IMR-90 (cell line): ENCODE measurements at regions not wholly inside any gene's neighbourhood (a gene's known extent, or its start where the extent isn't known, plus 50 kb on each side); places are given as distances from the start of the nearest gene placed in this dataset.

ENCODE experiments used
- ATAC-seq: fragments of 200-7000 bp; cut with Tn5 transposase; 2 replicates; pipeline ENCODE4 v1.9.1; 2020; ENCODE audit warnings: low read depth, mild to moderate bottlenecking, moderate library complexity
- BruUV-seq: library from RNA; stranded (reverse); fragments of 400-500 nt; replicated peaks from 2 replicates; lab custom pipeline; 2021; lab: Mats Ljungman, UMichigan
- CTCF ChIA-PET: fragments of 300-600 bp; formaldehyde crosslinking; extraction: SDS; loops from one replicate; lab custom pipeline; 2021; ENCODE audit warnings: antibody characterized with exemption; lab: Yijun Ruan, JAX
- POLR2A ChIA-PET: fragments of 300-600 bp; sonication (Branson Sonifier 250); formaldehyde crosslinking; loops from one replicate; lab custom pipeline; 2022; ENCODE audit warnings: antibody characterized with exemption; ENCODE audit not compliant: unreplicated experiment; lab: Charles Lee
- DNase-seq: peaks from one replicate; pipeline ENCODE4 v3.0.0; 2013
- H2AFZ ChIP-seq: replicated peaks from 2 replicates; pipeline ENCODE3; 2013; ENCODE audit warnings: low read length, mild to moderate bottlenecking; ENCODE audit not compliant: poor library complexity
- H2AK5ac ChIP-seq: 2 replicates; pipeline ENCODE4 v1.6.1; 2013; ENCODE audit warnings: low read depth, low read length, inconsistent platforms
- H2AK9ac ChIP-seq: replicated peaks from 2 replicates; pipeline ENCODE3; 2013; ENCODE audit warnings: mild to moderate bottlenecking, low read depth, low read length, moderate library complexity; ENCODE audit not compliant: poor library complexity
- H2BK120ac ChIP-seq: 2 replicates; pipeline ENCODE4 v1.6.1; 2013; ENCODE audit warnings: low read depth, low read length, inconsistent platforms
- H2BK15ac ChIP-seq: 3 replicates; pipeline ENCODE4 v1.6.1; 2013; ENCODE audit warnings: low read depth, low read length, inconsistent platforms
- H2BK20ac ChIP-seq: 2 replicates; pipeline ENCODE4 v1.6.1; 2013; ENCODE audit warnings: low read depth, mild to moderate bottlenecking, inconsistent platforms, low read length, moderate library complexity
- H2BK5ac ChIP-seq: 2 replicates; pipeline ENCODE4 v1.6.1; 2013; ENCODE audit warnings: mild to moderate bottlenecking, low read depth, low read length, inconsistent platforms; ENCODE audit not compliant: poor library complexity, severe bottlenecking
- H3K14ac ChIP-seq: replicated peaks from 2 replicates; pipeline ENCODE4 v1.6.1; 2013; ENCODE audit warnings: low read depth, low read length, inconsistent platforms
- H3K18ac ChIP-seq: 2 replicates; pipeline ENCODE4 v1.6.1; 2013; ENCODE audit warnings: low read depth, low read length, control low read depth
- H3K23ac ChIP-seq: 2 replicates; pipeline ENCODE4 v1.6.1; 2013; ENCODE audit warnings: low read depth, low read length, inconsistent platforms
- H3K27ac ChIP-seq: 2 replicates; pipeline ENCODE4 v1.5.1; 2013; ENCODE audit warnings: mild to moderate bottlenecking, control low read depth, low read length; ENCODE audit not compliant: insufficient read depth
- H3K27me3 ChIP-seq: 2 replicates; pipeline ENCODE4 v1.6.1; 2013; ENCODE audit warnings: low read length; ENCODE audit not compliant: control insufficient read depth, insufficient read depth
- H3K36me3 ChIP-seq: 2 replicates; pipeline ENCODE4 v1.6.1; 2013; ENCODE audit warnings: low read length, mixed read lengths; ENCODE audit not compliant: control insufficient read depth, insufficient read depth
- H3K4ac ChIP-seq: 2 replicates; pipeline ENCODE4 v1.6.1; 2013; ENCODE audit warnings: low read depth, low read length, inconsistent platforms
- H3K4me1 ChIP-seq: 2 replicates; pipeline ENCODE4 v1.6.1; 2013; ENCODE audit warnings: low read length, mixed read lengths; ENCODE audit not compliant: control insufficient read depth, insufficient read depth
- H3K4me2 ChIP-seq: 2 replicates; pipeline ENCODE4 v1.6.1; 2013; ENCODE audit warnings: low read depth, mild to moderate bottlenecking, control low read depth, low read length, moderate library complexity
- H3K4me3 ChIP-seq: 2 replicates; pipeline ENCODE4 v1.5.1; 2013; ENCODE audit warnings: low read depth, mild to moderate bottlenecking, control low read depth, low read length, moderate library complexity; ENCODE audit not compliant: insufficient read depth
- H3K56ac ChIP-seq: 2 replicates; pipeline ENCODE4 v1.6.1; 2013; ENCODE audit warnings: low read length, inconsistent platforms; ENCODE audit not compliant: insufficient read depth; ENCODE audit errors: extremely low read depth
- H3K79me1 ChIP-seq, 2 experiments: 2 replicates each; pipeline ENCODE4 v1.6.1; 2013; ENCODE audit warnings: low read length in 2 of 2, inconsistent platforms in 1 of 2, low read depth in 1 of 2
- H3K9ac ChIP-seq: 2 replicates; pipeline ENCODE4 v1.6.1; 2013; ENCODE audit warnings: low read depth, low read length, control low read depth
- H3K9me1 ChIP-seq: 2 replicates; pipeline ENCODE4 v1.6.1; 2013; ENCODE audit warnings: low read length, inconsistent platforms; ENCODE audit not compliant: insufficient read depth
- H3K9me3 ChIP-seq: 2 replicates; pipeline ENCODE4 v1.6.1; 2013; ENCODE audit warnings: low read length; ENCODE audit not compliant: control insufficient read depth, insufficient read depth
- H4K20me1 ChIP-seq: 2 replicates; pipeline ENCODE4 v1.6.1; 2013; ENCODE audit warnings: low read length, inconsistent platforms; ENCODE audit not compliant: insufficient read depth
- H4K5ac ChIP-seq: 2 replicates; pipeline ENCODE4 v1.6.1; 2013; ENCODE audit warnings: mild to moderate bottlenecking, low read depth, low read length, control low read depth
- H4K8ac ChIP-seq, 2 experiments: 2 replicates each; pipeline ENCODE4 v1.6.1; 2013; ENCODE audit warnings: low read depth in 2 of 2, low read length in 2 of 2, control low read depth in 1 of 2, inconsistent platforms in 1 of 2
- H4K91ac ChIP-seq: 2 replicates; pipeline ENCODE4 v1.6.1; 2013; ENCODE audit warnings: low read depth, low read length, inconsistent platforms; ENCODE audit not compliant: insufficient read depth
- BHLHE40 ChIP-seq: fragments of 150-350 bp; IDR thresholded peaks from 2 replicates; pipeline ENCODE4 v1.6.1; 2016; ENCODE audit warnings: mild to moderate bottlenecking, low read depth, low read length
- CEBPB ChIP-seq: IDR thresholded peaks from 2 replicates; pipeline ENCODE4 v1.6.1; 2012; ENCODE audit warnings: low read depth, low read length, improper control_type of control experiment
- FOS ChIP-seq: fragments of 150-350 bp; IDR thresholded peaks from 2 replicates; pipeline ENCODE4 v1.6.1; 2016; ENCODE audit warnings: low read depth, low read length
- MAFK ChIP-seq: IDR thresholded peaks from 2 replicates; pipeline ENCODE4 v1.6.1; 2012; ENCODE audit warnings: low read depth, low read length, improper control_type of control experiment
- POLR2A ChIP-seq: IDR thresholded peaks from 2 replicates; pipeline ENCODE4 v1.6.1; 2012; ENCODE audit warnings: mild to moderate bottlenecking, low read depth, low read length
- RAD21 ChIP-seq: IDR thresholded peaks from 2 replicates; pipeline ENCODE4 v1.6.1; 2012; ENCODE audit warnings: low read length, improper control_type of control experiment
- RCOR1 ChIP-seq: IDR thresholded peaks from 2 replicates; pipeline ENCODE4 v1.6.1; 2012; ENCODE audit warnings: mild to moderate bottlenecking, low read length, improper control_type of control experiment; ENCODE audit not compliant: insufficient replicate concordance
- RFX5 ChIP-seq: IDR thresholded peaks from 2 replicates; pipeline ENCODE4 v1.8.0; 2012; ENCODE audit warnings: low read depth, mild to moderate bottlenecking, low read length, moderate library complexity
- WGBS, 2 experiments: methylation state at CpG; one replicate each; pipeline versions ENCODE4 v1.1.5 to v1.1.7; 2013; ENCODE audit warnings: missing lambda C conversion rate in 2 of 2; ENCODE audit not compliant: insufficient read length in 1 of 2; ENCODE audit errors: extremely low coverage in 2 of 2; 5-methylcytosine and 5-hydroxymethylcytosine counted together
- dilution Hi-C: fragments of 300-500 bp; cut with HindIII; formaldehyde crosslinking; loops from one replicate; pipeline ENCODE4 v1.14.3; 2018; ENCODE audit warnings: low sequenced_read_pairs; ENCODE audit not compliant: unreplicated experiment
- in situ Hi-C: fragments of 300-500 bp; cut with MboI; formaldehyde crosslinking; loops from 3 replicates; pipeline ENCODE4 v1.14.3; 2019; ENCODE audit warnings: low sequenced_read_pairs, inconsistent platforms, mixed read lengths
- intact Hi-C: fragments of 100-400 bp; cut with micrococcal nuclease; formaldehyde crosslinking; loops from 2 replicates; pipeline ENCODE4 v1.10.0; 2022
- TF ChIP-seq, protein P1 (sequence below): fragments of 150-350 bp; IDR thresholded peaks from 2 replicates; pipeline ENCODE4 v1.6.1; 2017; ENCODE audit warnings: mild to moderate bottlenecking, antibody characterized with exemption, low read length, low read depth
- TF ChIP-seq, protein P2 (sequence below): fragments of 150-350 bp; IDR thresholded peaks from 2 replicates; pipeline ENCODE4 v1.6.1; 2016; ENCODE audit warnings: low read depth, mild to moderate bottlenecking, low read length, moderate library complexity, borderline replicate concordance

DNA sequence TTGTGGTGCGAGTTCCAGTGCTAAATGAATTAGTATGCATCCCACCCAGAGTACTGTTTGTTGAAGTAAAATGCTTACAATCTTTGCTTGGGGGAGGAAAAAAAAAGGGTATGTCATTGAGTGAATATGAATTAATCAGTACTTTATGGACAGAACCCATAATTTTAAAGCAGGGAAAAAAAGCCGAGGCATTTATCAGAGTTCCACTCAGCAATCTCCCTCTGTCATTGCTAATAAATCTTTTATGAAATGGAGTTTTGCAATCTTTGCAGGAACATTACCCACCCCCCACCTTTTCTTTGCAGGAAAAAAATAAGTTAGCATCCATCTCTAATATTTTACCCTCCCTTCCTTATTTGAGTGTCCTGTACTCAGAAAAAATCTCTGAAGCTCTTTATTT lies 127.9 kb upstream of the TMPO start:
- Histone ChIP-seq H2BK5ac (no peak overlapping the region), H4K8ac (no peak overlapping the region), H4K5ac (no peak overlapping the region), H3K18ac (no peak overlapping the region), H3K4me2 (no peak overlapping the region), H3K4me1 (no peaks in the 10 kb centered on the region), H4K91ac (no peak overlapping the region), H3K4ac (no peak overlapping the region), H2AK5ac (no peak overlapping the region), H2AFZ (no peak overlapping the region), H3K36me3 (no peaks in the 10 kb centered on the region), H3K79me1 (no peaks in the 10 kb centered on the region), H3K14ac (no peak overlapping the region), H3K27me3 (peaks cover 3% of the 10 kb centered on the region; the same call in 1 of the 2 replicates), H2AK9ac (no peak overlapping the region), H2BK15ac (no peak overlapping the region), H2BK120ac (no peak overlapping the region), H3K27ac (no peak overlapping the region), H3K56ac (no peak overlapping the region), H2BK20ac (no peak overlapping the region), H4K20me1 (no peaks in the 10 kb centered on the region), H3K23ac (no peak overlapping the region), H3K9me1 (no peaks in the 10 kb centered on the region), H3K9me3 (no peaks in the 10 kb centered on the region), H3K9ac (no peak overlapping the region), H3K4me3 (no peak overlapping the region)
- ChIA-PET CTCF (no interaction called here), POLR2A (no interaction called here)
- in situ Hi-C loops (loop anchor here (25.0 kb wide), 3 partner anchors 1075 to 1800 kb away; no protein-coding TSS in a partner anchor), intact Hi-C loops (no loop called here), dilution Hi-C loops (no loop called here)
- DNase-seq = no peak
- no peak for ATAC-seq
- TF ChIP-seq BHLHE40 = no peak
- TF ChIP-seq, protein P1, sequence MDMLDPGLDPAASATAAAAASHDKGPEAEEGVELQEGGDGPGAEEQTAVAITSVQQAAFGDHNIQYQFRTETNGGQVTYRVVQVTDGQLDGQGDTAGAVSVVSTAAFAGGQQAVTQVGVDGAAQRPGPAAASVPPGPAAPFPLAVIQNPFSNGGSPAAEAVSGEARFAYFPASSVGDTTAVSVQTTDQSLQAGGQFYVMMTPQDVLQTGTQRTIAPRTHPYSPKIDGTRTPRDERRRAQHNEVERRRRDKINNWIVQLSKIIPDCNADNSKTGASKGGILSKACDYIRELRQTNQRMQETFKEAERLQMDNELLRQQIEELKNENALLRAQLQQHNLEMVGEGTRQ = no peak
- no peak for TF ChIP-seq FOS
- no peak for TF ChIP-seq MAFK
- TF ChIP-seq RAD21 = no peak
- no peak for TF ChIP-seq CEBPB
- no peak for TF ChIP-seq RCOR1
- TF ChIP-seq, protein P2, sequence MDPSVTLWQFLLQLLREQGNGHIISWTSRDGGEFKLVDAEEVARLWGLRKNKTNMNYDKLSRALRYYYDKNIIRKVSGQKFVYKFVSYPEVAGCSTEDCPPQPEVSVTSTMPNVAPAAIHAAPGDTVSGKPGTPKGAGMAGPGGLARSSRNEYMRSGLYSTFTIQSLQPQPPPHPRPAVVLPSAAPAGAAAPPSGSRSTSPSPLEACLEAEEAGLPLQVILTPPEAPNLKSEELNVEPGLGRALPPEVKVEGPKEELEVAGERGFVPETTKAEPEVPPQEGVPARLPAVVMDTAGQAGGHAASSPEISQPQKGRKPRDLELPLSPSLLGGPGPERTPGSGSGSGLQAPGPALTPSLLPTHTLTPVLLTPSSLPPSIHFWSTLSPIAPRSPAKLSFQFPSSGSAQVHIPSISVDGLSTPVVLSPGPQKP = no peak
- no peak for TF ChIP-seq RFX5
- no peak for TF ChIP-seq POLR2A
- no CpG with 5 or more reads among the region's 2 CpGs for WGBS, 2 experiments
- no TSS peak for BruUV-seq
